K562 (cell line): ENCODE measurements at regions not wholly inside any gene's neighbourhood (a gene's known extent, or its start where the extent isn't known, plus 50 kb on each side); places are given as distances from the start of the nearest gene placed in this dataset.

ENCODE experiments used
- CHCHD3 ChIP-seq: fragments of 250-450 bp; sonication (Bioruptor Pico); IDR thresholded peaks from 2 replicates; pipeline ENCODE4 v2.1.2; 2022; ENCODE audit warnings: mild to moderate bottlenecking
- E2F8 ChIP-seq: fragments of 450-650 bp; IDR thresholded peaks from 2 replicates; pipeline ENCODE4 v1.7.1; 2018; ENCODE audit warnings: mild to moderate bottlenecking, low read depth; ENCODE audit not compliant: partially characterized antibody
- GTF2F1 ChIP-seq: IDR thresholded peaks from 2 replicates; pipeline ENCODE4 v1.6.1; 2011; ENCODE audit warnings: low read depth, low read length, improper control_type of control experiment
- ILF3 ChIP-seq: fragments of 450-650 bp; IDR thresholded peaks from 2 replicates; pipeline ENCODE4 v1.6.1; 2018; ENCODE audit warnings: antibody characterized with exemption, mild to moderate bottlenecking, moderate library complexity, borderline replicate concordance
- KAT7 ChIP-seq: sonication (generic); formaldehyde crosslinking; IDR thresholded peaks from 2 replicates; pipeline ENCODE4 v1.8.0; 2022; ENCODE audit warnings: missing genetic modification reagents, mild to moderate bottlenecking, borderline replicate concordance
- MYNN ChIP-seq, 2 experiments: sonication (generic); formaldehyde crosslinking in 1 of 2; IDR thresholded peaks; 2 replicates each; pipeline versions ENCODE4 v1.5.0 to v1.6.1; 2016 to 2020; ENCODE audit warnings: antibody characterized with exemption in 1 of 2, missing genetic modification reagents in 1 of 2
- TAF1 ChIP-seq: IDR thresholded peaks from 2 replicates; pipeline ENCODE4 v1.6.1; 2011; ENCODE audit warnings: mild to moderate bottlenecking, low read length, moderate library complexity; ENCODE audit not compliant: insufficient read depth, control insufficient read depth, severe bottlenecking; ENCODE audit errors: extremely low read depth
- ZFP91 ChIP-seq: sonication (generic); formaldehyde crosslinking; IDR thresholded peaks from 2 replicates; pipeline ENCODE4 v1.8.0; 2022; ENCODE audit warnings: mild to moderate bottlenecking, missing genetic modification reagents
- ZNF589 ChIP-seq: fragments of 200-800 bp; sonication (Bioruptor generic); IDR thresholded peaks from 2 replicates; pipeline ENCODE4 v1.6.1; 2016; ENCODE audit warnings: low read depth, missing genetic modification characterization, missing compliant biosample characterization

- TF ChIP-seq TAF1 (no peak), CHCHD3 (CRISPR knock-in tag) (no peak), ILF3 (no peak), MYNN (IDR thresholded peaks at IDR 0.05) (no peak), MYNN (CRISPR knock-in tag; IDR thresholded peaks at IDR 0.05) (no peak), GTF2F1 (no peak), ZNF589 (CRISPR knock-in tag) (no peak), KAT7 (CRISPR knock-in tag) (no peak), E2F8 (no peak), ZFP91 (no peak)
- TF ChIP-seq, all 486 proteins: peak for 0
Observed at GRCh38 chr5:165569551-165569950, 2064.1 kb downstream of the MAT2B start (continued).
